GM21619 (cell line): ENCODE measurements at regions not wholly inside any gene's neighbourhood (a gene's known extent, or its start where the extent isn't known, plus 50 kb on each side); places are given as distances from the start of the nearest gene placed in this dataset.

ENCODE experiments used
- ATAC-seq: cut with Tn5 transposase; IDR thresholded peaks from one replicate; pipeline ENCODE4 v1.9.1; 2021; ENCODE audit not compliant: unreplicated experiment

- peak; percentile 38 for ATAC-seq
These were observed 138.6 kb upstream of the SPEF2 start for GRCh38 chr5:35478856-35479682.

- ATAC-seq: no peak
These were observed 139.8 kb upstream of the SPEF2 start for GRCh38 chr5:35477911-35478310.

- no peak for ATAC-seq
These were observed 140.3 kb upstream of the SPEF2 start for GRCh38 chr5:35477321-35477720.

- ATAC-seq: no peak
These were observed 140.9 kb upstream of the SPEF2 start for GRCh38 chr5:35476797-35477196.

- no peak for ATAC-seq
These were observed 141.6 kb upstream of the SPEF2 start for GRCh38 chr5:35476036-35476435.

GRCh38 chr5:35473589-35473988, 144.1 kb upstream of the SPEF2 start:
- no peak for ATAC-seq

GRCh38 chr5:35470866-35471265, 146.8 kb upstream of the SPEF2 start:
- no peak for ATAC-seq

GRCh38 chr5:35468811-35469210, 148.9 kb upstream of the SPEF2 start:
- no peak for ATAC-seq

- no peak for ATAC-seq
These were observed 150.9 kb upstream of the SPEF2 start for GRCh38 chr5:35466746-35467145.

GRCh38 chr5:35464757-35465156, 152.9 kb upstream of the SPEF2 start:
- ATAC-seq: no peak

GRCh38 chr5:35461530-35461929, 156.1 kb upstream of the SPEF2 start:
- ATAC-seq: no peak

GRCh38 chr5:35458824-35459207, 158.8 kb upstream of the SPEF2 start:
- ATAC-seq: no peak

GRCh38 chr5:35457912-35458823, 159.5 kb upstream of the SPEF2 start:
- ATAC-seq: no peak

GRCh38 chr5:35456506-35456905, 161.2 kb upstream of the SPEF2 start:
- no peak for ATAC-seq

- ATAC-seq: no peak
These were observed 163.6 kb upstream of the SPEF2 start for GRCh38 chr5:35454011-35454525.

- no peak for ATAC-seq
These were observed 173.7 kb upstream of the SPEF2 start for GRCh38 chr5:35443803-35444595.

GRCh38 chr5:35442885-35443639, 174.6 kb upstream of the SPEF2 start:
- no peak for ATAC-seq

GRCh38 chr5:35440409-35440808, 177.3 kb upstream of the SPEF2 start:
- no peak for ATAC-seq

- no peak for ATAC-seq
These were observed 178.9 kb upstream of the SPEF2 start for GRCh38 chr5:35438786-35439185.

- no peak for ATAC-seq
These were observed 179.4 kb upstream of the SPEF2 start for GRCh38 chr5:35438288-35438687.
